Activated naive CD4-positive, alpha-beta T cell treated with Interleukin-2 at 50 U/mL for 16 hours (primary cell): ENCODE measurements at regions not wholly inside any gene's neighbourhood (a gene's known extent, or its start where the extent isn't known, plus 50 kb on each side); places are given as distances from the start of the nearest gene placed in this dataset.

Experiments used
- DNase-seq: peaks from one replicate; pipeline ENCODE4 v3.0.0-alpha.2; 2020

GRCh38 chr18:42187611-42188380, 232.8 kb downstream of the PIK3C3 start:
- DNase-seq: no peak

- DNase-seq: no peak
These were observed 235.6 kb downstream of the PIK3C3 start for GRCh38 chr18:42190643-42191042.

GRCh38 chr18:42192251-42193248, 237.5 kb downstream of the PIK3C3 start:
- no peak for DNase-seq

DNA sequence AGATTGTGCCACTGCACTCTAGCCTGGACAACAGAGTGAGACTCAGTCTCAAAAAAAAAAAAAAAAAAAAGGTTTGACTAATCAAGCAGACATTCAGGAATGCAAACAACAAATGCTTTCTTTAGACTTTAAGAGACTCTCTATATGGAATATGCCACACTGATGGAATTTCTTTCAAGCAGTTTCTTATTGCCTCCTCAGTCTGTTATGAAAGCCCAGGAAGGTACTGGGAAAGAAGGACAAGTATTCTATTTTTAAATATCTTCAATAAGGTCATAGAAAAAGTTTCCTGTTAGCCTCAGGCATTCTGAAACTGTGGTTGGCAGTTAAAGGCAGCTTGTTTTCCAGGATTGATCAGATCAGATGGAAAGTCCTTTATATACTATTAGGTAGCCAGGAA, 241.6 kb downstream of the PIK3C3 start:
- DNase-seq: no peak

GRCh38 chr18:42201137-42201536, 246.1 kb downstream of the PIK3C3 start:
- no peak for DNase-seq

GRCh38 chr18:42211201-42211600, 256.2 kb downstream of the PIK3C3 start:
- DNase-seq: no peak

DNA sequence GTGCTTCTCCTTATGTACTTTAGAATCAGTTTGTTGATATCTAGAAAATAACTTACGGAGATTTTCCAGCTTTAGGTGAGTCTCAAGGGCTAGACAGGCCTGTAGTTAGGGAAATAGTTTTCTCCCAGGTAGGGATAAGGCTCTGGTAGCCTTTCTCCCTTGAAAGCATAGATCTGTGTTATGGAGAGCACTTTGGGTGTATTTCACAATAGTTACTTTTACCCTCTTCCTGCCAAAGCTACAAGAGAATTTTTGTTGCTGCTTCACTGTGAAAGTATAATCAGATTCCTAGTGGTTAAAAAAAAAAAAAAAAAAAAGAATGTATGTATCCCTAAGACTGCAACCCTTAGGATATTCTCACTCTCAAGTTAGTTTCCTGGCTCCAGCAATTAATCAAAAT, 267.5 kb downstream of the PIK3C3 start:
- DNase-seq: no peak

GRCh38 chr18:42228581-42228980, 273.5 kb downstream of the PIK3C3 start:
- no peak for DNase-seq

- DNase-seq: no peak
These were observed 274.5 kb downstream of the PIK3C3 start for GRCh38 chr18:42229211-42230210.

- DNase-seq: no peak
These were observed 275.6 kb downstream of the PIK3C3 start for GRCh38 chr18:42230636-42231035.

GRCh38 chr18:42231284-42231683, 276.2 kb downstream of the PIK3C3 start:
- DNase-seq: no peak

GRCh38 chr18:42231796-42232195, 276.8 kb downstream of the PIK3C3 start:
- DNase-seq: no peak

DNA sequence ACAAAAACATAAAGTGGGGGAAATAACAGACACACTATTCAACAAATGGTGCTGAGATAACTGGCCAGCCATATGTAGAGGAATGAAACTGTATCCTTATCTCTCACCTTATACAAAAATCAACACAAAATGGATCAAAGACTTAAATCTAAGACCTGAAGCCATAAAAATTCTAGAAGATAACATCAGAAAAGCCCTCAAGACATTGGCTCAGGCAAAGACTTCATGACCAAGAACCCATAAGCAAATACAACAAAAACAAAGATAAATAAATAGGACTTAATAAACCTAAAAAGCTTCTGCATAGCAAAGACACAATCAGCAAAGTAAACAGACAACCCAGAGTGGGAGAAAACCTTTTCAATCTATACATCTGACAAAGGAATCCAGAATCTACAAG, 278.9 kb downstream of the PIK3C3 start:
- DNase-seq: no peak

DNA sequence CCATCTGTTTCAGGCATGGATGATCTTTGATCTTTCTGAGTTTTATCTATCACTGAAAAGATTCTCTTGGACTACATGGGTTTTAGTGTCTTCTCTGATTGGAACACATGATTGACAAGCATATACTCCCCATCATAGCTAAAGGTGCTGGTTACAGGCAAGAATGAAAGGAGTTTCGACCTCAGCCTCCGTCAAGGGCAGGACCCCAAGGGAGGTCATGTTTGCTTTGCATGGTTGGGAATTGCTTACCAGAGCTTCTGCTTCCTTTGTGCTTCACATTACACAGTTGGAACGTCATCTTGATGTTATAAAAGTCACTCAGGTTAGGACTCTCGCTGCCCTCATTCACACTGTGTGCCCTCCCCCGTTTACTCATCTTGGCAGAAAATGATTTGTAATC, 287.7 kb downstream of the PIK3C3 start:
- DNase-seq: no peak

- no peak for DNase-seq
These were observed 290.1 kb downstream of the PIK3C3 start for GRCh38 chr18:42245137-42245536.

DNA sequence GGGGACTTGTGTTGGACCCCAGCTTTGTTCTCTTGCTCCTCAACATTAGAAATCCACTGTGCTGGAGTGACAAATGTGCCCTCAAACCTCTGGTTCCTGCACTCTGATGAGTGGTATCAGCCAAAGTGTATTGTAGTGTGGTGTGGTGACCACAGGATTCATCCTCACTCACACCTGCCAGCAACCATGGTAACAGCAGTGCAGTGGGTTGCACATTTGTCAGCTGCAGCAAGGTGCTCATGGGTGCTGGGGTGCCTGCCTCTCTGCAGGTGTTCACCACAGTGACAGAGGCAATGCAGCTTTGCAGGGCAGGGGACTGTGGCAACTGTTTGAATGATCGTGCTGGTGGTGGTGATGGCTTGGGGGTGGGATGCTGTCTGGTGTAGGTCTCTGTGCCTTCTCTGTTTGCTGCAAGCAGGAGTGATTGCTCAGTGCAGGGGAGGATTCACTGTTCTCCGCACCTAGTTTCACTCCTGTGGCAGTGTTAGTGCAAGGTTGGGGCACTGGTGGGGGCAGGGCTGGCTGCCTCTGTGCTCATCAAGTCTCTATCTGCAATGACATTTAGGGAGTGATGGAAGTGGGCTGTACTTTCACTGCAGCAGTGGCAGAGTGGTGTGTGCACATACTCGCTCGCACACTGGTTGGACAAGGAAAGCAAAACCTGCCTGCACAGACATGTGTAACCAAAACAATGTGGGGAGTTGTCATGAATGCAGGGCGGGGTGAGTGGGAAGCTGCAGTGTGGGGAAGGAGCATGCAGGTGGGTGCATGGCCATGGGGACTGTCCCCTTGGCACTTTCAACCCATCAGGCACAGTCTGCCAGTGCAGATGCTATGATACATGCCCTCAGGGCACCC, 301.1 kb downstream of the PIK3C3 start:
- DNase-seq: no peak

DNA sequence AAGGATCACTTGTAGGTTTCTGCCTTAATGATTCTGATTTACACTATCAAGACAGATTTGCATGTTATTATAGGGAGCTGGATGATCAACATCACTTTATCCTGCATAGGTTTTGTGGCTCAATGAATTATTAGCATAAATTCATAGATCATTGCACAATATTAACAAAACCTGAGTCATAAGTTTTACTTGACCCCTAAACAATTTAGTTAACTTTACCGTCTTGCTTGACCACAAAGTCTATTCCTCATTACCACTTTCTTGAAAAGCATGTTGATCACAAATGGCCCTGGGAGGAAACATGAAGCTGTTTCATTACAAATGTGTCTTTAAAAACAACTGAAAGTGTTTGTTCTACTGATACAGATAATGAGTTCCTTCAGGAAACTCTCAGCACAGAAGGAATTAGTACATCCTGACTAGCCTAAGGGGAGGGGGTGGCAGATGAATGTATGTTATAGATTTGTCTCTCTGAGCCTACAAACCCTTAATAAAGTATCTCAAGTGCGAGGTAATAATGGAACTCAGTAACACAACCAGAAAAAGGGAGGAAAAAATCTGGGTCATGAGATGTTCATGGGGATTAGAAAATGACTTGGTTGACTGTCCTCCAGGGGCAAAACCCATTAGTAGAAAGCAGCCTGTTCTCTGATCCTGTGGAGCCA, 303.4 kb downstream of the PIK3C3 start:
- DNase-seq: no peak

DNA sequence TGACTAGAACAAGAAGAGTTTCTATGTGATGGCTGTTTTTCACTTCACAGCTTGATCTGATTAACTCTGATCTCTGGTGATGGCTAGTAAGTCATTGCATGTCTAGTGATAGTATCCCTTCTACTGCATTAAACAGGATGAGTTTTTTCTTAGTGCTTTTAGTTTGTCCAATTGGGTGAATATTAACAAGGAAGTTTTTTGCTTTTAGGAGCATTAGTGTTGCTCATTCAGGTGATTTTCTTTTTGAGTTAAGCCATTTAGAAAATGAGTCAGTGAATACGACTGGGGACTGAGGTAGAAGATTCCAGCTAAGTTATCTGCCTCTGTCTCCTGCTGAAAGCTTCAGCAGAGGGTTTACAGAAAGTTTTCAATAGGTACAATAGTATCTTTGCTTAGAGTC, 306.7 kb downstream of the PIK3C3 start:
- DNase-seq: no peak

DNA sequence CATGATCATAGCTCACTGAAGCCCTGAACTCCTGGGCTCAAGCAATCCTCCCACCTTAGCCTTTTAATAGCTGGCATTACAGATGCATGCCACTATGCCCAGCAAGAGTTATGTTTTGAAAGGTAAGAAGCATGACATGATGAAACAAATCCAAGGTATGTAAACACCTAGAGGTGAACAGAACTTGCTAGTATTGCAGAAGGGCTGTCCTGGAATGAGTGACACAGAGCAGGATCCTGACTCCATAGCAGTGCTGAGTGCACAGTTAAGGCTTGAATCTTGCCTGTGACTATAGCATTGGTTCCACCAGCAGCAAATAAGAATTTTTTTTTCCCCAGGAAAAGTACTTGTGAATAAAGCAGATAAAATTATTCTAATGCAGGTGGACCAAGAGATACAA, 309.5 kb downstream of the PIK3C3 start:
- DNase-seq: no peak

- DNase-seq: no peak
These were observed 313.2 kb downstream of the PIK3C3 start for GRCh38 chr18:42268186-42268725.

DNA sequence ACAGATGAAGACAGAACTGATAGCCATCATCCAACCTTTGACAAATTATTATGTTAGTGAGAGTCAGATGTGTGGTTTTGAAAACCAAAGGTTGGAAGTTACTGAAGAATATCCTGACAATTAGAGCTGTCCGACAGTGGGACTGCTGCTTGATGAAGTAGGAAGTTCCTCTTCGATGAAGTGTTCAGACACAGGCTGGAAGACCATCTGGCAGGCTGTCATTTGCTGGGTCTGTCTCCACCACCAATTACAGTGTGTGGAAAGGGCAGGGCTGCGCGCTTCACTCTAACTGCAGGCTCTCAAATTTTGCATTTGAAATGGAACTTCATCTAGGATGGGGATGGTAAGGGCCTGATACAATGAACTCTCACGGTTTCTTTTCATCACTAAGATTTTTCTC, 313.8 kb downstream of the PIK3C3 start:
- DNase-seq: no peak
